NCI-H2196 (cell line): ENCODE measurements at regions not wholly inside any gene's neighbourhood (a gene's known extent, or its start where the extent isn't known, plus 50 kb on each side); places are given as distances from the start of the nearest gene placed in this dataset.

Experiments used
- DNase-seq: peaks from one replicate; lab custom pipeline; 2025; ENCODE audit not compliant: unreplicated experiment; lab: John Stamatoyannopoulos, UW

GRCh38 chr13:93116809-93117208, 109.8 kb upstream of the GPC6 start:
- DNase-seq: no peak

- no peak for DNase-seq
These were observed 108.5 kb upstream of the GPC6 start for GRCh38 chr13:93118081-93118615.

GRCh38 chr13:93140912-93141311, 85.7 kb upstream of the GPC6 start:
- DNase-seq: no peak

- no peak for DNase-seq
These were observed 82.6 kb upstream of the GPC6 start for GRCh38 chr13:93144031-93144430.

- DNase-seq: no peak
These were observed 81.4 kb upstream of the GPC6 start for GRCh38 chr13:93145199-93145598.

GRCh38 chr13:93146584-93147297, 79.9 kb upstream of the GPC6 start:
- no peak for DNase-seq

- DNase-seq: no peak
These were observed 79.3 kb upstream of the GPC6 start for GRCh38 chr13:93147298-93147645.

- no peak for DNase-seq
These were observed 78.7 kb upstream of the GPC6 start for GRCh38 chr13:93147946-93148345.

GRCh38 chr13:93151277-93151676, 75.3 kb upstream of the GPC6 start:
- DNase-seq: no peak

- no peak for DNase-seq
These were observed 68.0 kb upstream of the GPC6 start for GRCh38 chr13:93158565-93158964.

GRCh38 chr13:93169980-93170379, 56.6 kb upstream of the GPC6 start:
- DNase-seq: no peak

- DNase-seq: no peak
These were observed 54.5 kb upstream of the GPC6 start for GRCh38 chr13:93172109-93172508.

- DNase-seq: no peak
These were observed 53.0 kb upstream of the GPC6 start for GRCh38 chr13:93173654-93174053.

- no peak for DNase-seq
These were observed 52.3 kb upstream of the GPC6 start for GRCh38 chr13:93174260-93174659.
